ENCODE measurements at regions not wholly inside any gene's neighbourhood (a gene's known extent, or its start where the extent isn't known, plus 50 kb on each side); places are given as distances from the start of the nearest gene placed in this dataset.

- TF ChIP-seq CTCF (IDR thresholded peaks at IDR 0.05) (no peak), POLR2A (IDR thresholded peaks at IDR 0.05) (no peak)
These were observed 141.6 kb downstream of the UBE2E3 start for GRCh38 chr2:181121996-181122395.
